Loucy (cell line): ENCODE measurements at regions not wholly inside any gene's neighbourhood (a gene's known extent, or its start where the extent isn't known, plus 50 kb on each side); places are given as distances from the start of the nearest gene placed in this dataset.

Experiments used
- CTCF ChIP-seq: fragments of 200-600 bp; sonication (generic); conservative IDR thresholded peaks from 2 replicates; pipeline ENCODE4 v1.5.1; 2014; ENCODE audit warnings: mild to moderate bottlenecking, antibody characterized with exemption, low read length
- EZH2phosphoT487 ChIP-seq: fragments of 200-600 bp; IDR thresholded peaks from 2 replicates; pipeline ENCODE4 v1.6.1; 2018; ENCODE audit warnings: antibody characterized with exemption, mild to moderate bottlenecking, moderate library complexity, borderline replicate concordance

- TF ChIP-seq CTCF (no peak), EZH2phosphoT487 (no peak)
These were observed 98.4 kb upstream of the DUSP22 start for GRCh38 chr6:193773-194310.
